GM23248 (cell line): ENCODE measurements at regions not wholly inside any gene's neighbourhood (a gene's known extent, or its start where the extent isn't known, plus 50 kb on each side); places are given as distances from the start of the nearest gene placed in this dataset.

Experiments used
- EZH2 ChIP-seq: fragments of 200-600 bp; sonication (generic); IDR thresholded peaks from 2 replicates; pipeline ENCODE4 v1.6.1; 2018; ENCODE audit warnings: antibody characterized with exemption, mild to moderate bottlenecking; ENCODE audit not compliant: insufficient read depth, poor library complexity, severe bottlenecking
- EZH2phosphoT487 ChIP-seq: fragments of 200-600 bp; sonication (generic); IDR thresholded peaks from 2 replicates; pipeline ENCODE4 v1.6.1; 2018; ENCODE audit warnings: antibody characterized with exemption, moderate library complexity, mild to moderate bottlenecking, low read depth; ENCODE audit not compliant: insufficient read depth

DNA sequence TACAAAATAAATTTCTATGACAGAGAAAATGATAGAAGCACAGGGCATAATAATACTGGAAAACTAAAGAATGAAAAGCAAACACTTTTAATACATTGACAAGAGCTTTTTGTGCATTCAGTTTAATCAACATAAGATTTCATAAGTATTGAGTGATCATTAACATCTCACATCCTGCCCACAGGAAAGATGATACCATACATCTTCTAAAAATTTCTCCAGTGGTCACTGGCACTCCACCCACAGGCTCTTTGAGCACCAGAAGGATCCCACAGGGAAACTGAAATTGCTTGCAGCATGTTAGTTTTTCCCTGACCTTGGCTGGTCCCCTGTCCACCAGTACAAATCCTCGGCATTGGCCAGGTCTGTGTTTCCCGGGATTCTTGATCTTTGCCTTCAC, 186.0 kb downstream of the CEMIP2 start:
- TF ChIP-seq EZH2phosphoT487 (no peak), EZH2 (no peak)
